ENCODE measurements at regions not wholly inside any gene's neighbourhood (a gene's known extent, or its start where the extent isn't known, plus 50 kb on each side); places are given as distances from the start of the nearest gene placed in this dataset.

DNA sequence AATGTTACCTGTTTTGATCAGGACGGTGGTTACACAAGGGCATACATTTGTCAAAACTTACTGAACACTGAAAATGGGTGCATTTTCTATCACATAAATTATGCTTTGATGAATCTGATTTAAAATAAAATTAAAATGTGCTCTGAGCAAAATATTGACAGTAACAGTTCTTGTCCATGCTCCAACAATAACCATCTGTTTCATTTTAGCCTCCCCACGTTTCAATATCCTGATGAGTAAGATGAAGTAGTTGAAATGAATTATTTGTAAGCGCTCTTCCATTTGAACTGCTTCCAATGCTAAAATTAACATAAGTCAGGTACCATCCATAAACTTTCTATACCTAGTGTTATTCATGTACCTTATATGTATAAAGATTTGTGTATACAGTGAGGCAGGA is 365.4 kb downstream of the LTN1 start:
- peaks cover 7% of the 10 kb centered on the region for H3K4me1 Mint-ChIP-seq
- H3K36me3 Mint-ChIP-seq, result peaks cover 7% of the 10 kb centered on the region
- H3K9me3 Mint-ChIP-seq (ENCODE audit: low read depth), result peaks cover 2% of the 10 kb centered on the region
- H3K27ac Mint-ChIP-seq, result no peak overlapping the region
- DNase-seq, result no peak
- H3K27me3 Mint-ChIP-seq, result no peaks in the 10 kb centered on the region
- ATAC-seq, result no peak
- CTCF ChIA-PET, result no interaction called here
- H3K4me3 Mint-ChIP-seq, result no peak overlapping the region

DNA sequence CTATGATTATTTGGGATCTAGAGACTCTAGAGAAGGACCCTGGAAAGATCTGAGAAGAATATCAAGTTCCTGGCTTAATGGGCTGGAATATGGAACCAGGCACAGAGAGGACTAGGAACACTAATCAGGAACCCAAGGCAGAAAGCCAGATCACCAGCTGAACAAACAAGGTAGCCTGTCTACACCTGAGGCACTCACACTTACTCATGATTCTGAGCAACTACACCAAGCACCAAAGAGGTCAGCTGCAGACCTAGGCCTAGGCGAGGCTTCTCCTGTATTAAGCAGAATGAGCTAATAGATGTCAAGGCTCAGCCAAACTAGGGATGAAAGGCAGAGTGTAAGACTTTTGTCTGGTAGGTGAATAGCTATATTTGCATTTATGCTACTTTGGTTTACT is 368.1 kb downstream of the LTN1 start:
- H3K27me3 Mint-ChIP-seq, result no peaks in the 10 kb centered on the region
- peaks cover 7% of the 10 kb centered on the region for H3K4me1 Mint-ChIP-seq
- CTCF ChIA-PET, result no interaction called here
- no peak overlapping the region for H3K4me3 Mint-ChIP-seq
- ATAC-seq (no peak), DNase-seq (no peak)
- peaks cover 1% of the 10 kb centered on the region for H3K9me3 Mint-ChIP-seq (ENCODE audit: low read depth)
- peaks cover 18% of the 10 kb centered on the region for H3K36me3 Mint-ChIP-seq
- H3K27ac Mint-ChIP-seq, result no peak overlapping the region

- CTCF ChIA-PET, result interaction anchor here (2.5 kb wide), 1 partner anchor 129 kb away, joined by 6 read pairs; no protein-coding TSS in a partner anchor
- DNase-seq (no peak), ATAC-seq (no peak)
- Mint-ChIP-seq H3K36me3 (peaks cover 13% of the 10 kb centered on the region), H3K4me1 (no peaks in the 10 kb centered on the region), H3K9me3 (ENCODE audit: low read depth) (peaks cover 2% of the 10 kb centered on the region), H3K27me3 (no peaks in the 10 kb centered on the region), H3K27ac (no peak overlapping the region), H3K4me3 (no peak overlapping the region)
Observed at GRCh38 chr21:28617300-28617699, 375.4 kb downstream of the LTN1 start.

DNA sequence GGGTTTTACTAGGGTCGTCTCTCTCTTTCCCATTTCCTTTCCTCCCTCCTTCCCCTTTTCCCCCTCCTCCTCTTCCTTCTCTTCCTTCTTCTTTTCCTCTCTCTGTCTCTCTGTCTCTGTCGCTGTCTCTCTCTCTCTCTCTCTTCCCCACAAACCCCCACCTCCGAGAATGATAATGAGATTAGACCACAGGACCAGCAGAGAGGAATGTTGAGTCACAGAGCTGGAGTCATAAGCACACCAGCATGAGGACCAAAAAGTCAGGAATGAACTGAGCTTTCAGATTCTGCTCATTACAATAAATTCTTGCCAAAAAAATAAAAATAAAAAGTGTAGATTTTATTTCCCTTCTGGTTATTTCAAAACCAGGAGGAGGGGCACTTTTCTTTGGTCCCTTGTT is 377.4 kb downstream of the LTN1 start:
- Mint-ChIP-seq H3K4me3 (no peak overlapping the region), H3K27ac (no peak overlapping the region), H3K36me3 (peaks cover 9% of the 10 kb centered on the region), H3K9me3 (ENCODE audit: low read depth) (peaks cover 2% of the 10 kb centered on the region), H3K27me3 (no peaks in the 10 kb centered on the region), H3K4me1 (no peaks in the 10 kb centered on the region)
- DNase-seq (no peak), ATAC-seq (no peak)
- CTCF ChIA-PET, result no interaction called here

DNA sequence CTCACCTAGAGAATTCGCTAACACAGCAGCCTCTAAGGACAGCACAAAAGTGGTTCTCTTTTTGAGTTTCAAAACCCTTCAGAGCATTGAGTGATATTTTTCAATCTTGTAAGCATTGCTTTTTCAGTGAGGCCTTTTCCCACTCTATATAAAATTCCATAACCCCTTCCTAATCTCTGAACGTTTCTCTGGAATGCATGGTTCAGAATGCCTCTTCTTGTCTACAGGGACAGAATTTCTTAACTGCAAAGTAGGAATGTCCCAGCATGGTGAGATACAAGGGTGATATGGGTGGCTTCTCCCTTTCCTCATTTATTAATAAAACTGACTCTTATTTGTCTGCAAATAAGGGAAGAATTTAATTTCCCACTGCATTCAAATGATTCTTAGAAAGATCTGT is 377.9 kb downstream of the LTN1 start:
- peaks cover 10% of the 10 kb centered on the region for H3K36me3 Mint-ChIP-seq
- CTCF ChIA-PET, result no interaction called here
- no peak overlapping the region for H3K4me3 Mint-ChIP-seq
- ATAC-seq (no peak), DNase-seq (no peak)
- H3K9me3 Mint-ChIP-seq (ENCODE audit: low read depth), result peaks cover 2% of the 10 kb centered on the region
- no peaks in the 10 kb centered on the region for H3K27me3 Mint-ChIP-seq
- H3K4me1 Mint-ChIP-seq, result no peaks in the 10 kb centered on the region
- H3K27ac Mint-ChIP-seq, result no peak overlapping the region

DNA sequence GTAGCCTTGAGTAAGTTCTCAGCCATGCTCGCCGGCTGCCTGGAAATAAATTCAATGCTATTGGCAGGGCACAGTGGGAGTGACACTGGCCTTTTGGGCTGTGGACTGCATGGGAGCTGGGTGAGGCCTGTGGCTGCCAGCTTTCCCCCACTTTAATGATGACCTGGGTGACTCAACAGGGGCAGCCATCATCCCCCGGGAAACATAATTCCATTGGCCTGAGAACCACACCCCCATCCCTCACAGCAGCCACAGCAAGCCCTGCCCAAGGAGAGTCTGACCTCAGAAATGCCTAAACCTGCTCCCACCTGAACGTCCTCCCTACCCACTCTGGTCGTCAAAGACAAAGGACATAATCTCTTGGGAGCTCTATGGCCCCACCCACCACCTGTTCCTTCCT is 384.0 kb downstream of the LTN1 start:
- Mint-ChIP-seq H3K4me1 (peaks cover 14% of the 10 kb centered on the region), H3K27me3 (no peaks in the 10 kb centered on the region), H3K4me3 (no peak overlapping the region), H3K27ac (no peak overlapping the region), H3K36me3 (peaks cover 25% of the 10 kb centered on the region), H3K9me3 (ENCODE audit: low read depth) (peaks cover 7% of the 10 kb centered on the region)
- no peak for ATAC-seq
- CTCF ChIA-PET, result no interaction called here
- no peak for DNase-seq

DNA sequence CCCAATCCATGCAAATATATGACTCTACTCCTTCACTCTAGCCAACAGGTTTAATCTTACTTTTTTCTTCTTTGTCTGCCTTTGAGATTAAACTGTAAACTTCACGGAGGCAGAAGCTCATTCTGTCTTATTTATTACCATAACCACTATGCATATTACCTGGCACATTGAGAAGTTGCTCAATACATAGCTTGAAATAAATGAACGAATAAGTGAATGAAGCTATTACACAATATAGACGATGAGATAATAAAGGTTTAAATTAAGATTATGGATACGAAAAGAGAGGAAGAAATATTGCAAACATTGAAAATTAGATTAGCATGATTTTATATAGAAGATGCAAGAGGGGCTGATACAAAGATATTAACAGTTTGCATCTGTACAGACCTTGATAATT is 385.1 kb downstream of the LTN1 start:
- no peak for ATAC-seq
- H3K4me1 Mint-ChIP-seq, result peaks cover 14% of the 10 kb centered on the region
- H3K27ac Mint-ChIP-seq, result no peak overlapping the region
- no peak overlapping the region for H3K4me3 Mint-ChIP-seq
- peaks cover 7% of the 10 kb centered on the region for H3K9me3 Mint-ChIP-seq (ENCODE audit: low read depth)
- peaks cover 25% of the 10 kb centered on the region for H3K36me3 Mint-ChIP-seq
- no peaks in the 10 kb centered on the region for H3K27me3 Mint-ChIP-seq
- CTCF ChIA-PET, result no interaction called here
- no peak for DNase-seq

- CTCF ChIA-PET, result no interaction called here
- Mint-ChIP-seq H3K36me3 (peaks cover 29% of the 10 kb centered on the region), H3K9me3 (ENCODE audit: low read depth) (peaks cover 15% of the 10 kb centered on the region), H3K4me1 (peaks cover 14% of the 10 kb centered on the region), H3K27me3 (no peaks in the 10 kb centered on the region), H3K27ac (no peak overlapping the region), H3K4me3 (no peak overlapping the region)
- ATAC-seq (peak; percentile 78), DNase-seq (no peak)
Observed at GRCh38 chr21:28604946-28605537, 387.6 kb downstream of the LTN1 start.

- no peak overlapping the region for H3K27ac Mint-ChIP-seq
- no peak for DNase-seq
- H3K9me3 Mint-ChIP-seq (ENCODE audit: low read depth), result peaks cover 21% of the 10 kb centered on the region
- ATAC-seq, result no peak
- peaks cover 14% of the 10 kb centered on the region for H3K4me1 Mint-ChIP-seq
- peaks cover 38% of the 10 kb centered on the region for H3K36me3 Mint-ChIP-seq
- H3K4me3 Mint-ChIP-seq, result no peak overlapping the region
- CTCF ChIA-PET, result no interaction called here
- no peaks in the 10 kb centered on the region for H3K27me3 Mint-ChIP-seq
Observed at GRCh38 chr21:28602546-28602945, 390.1 kb downstream of the LTN1 start.

DNA sequence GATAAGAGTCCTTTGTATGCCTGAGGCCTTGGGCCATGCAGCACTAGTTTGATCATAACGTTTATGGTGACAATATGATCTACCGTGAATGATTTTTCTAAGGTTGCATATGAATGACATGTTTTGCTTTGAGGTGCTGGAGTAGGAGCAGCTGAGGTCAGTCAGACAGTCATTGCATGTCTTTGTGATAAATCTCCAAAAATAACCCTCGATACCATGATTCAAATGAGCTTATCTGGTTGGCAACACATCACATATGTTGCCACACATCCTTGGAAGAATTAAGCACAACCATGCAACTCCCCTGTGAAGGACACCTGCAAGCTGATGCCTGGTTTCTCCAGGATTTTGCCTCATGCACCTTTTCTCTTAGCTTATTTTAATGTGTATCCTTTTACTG is 394.5 kb downstream of the LTN1 start:
- ATAC-seq (no peak), DNase-seq (no peak)
- Mint-ChIP-seq H3K4me1 (no peaks in the 10 kb centered on the region), H3K4me3 (no peak overlapping the region), H3K27me3 (no peaks in the 10 kb centered on the region), H3K36me3 (peaks cover 26% of the 10 kb centered on the region), H3K27ac (no peak overlapping the region), H3K9me3 (ENCODE audit: low read depth) (peaks cover 17% of the 10 kb centered on the region)
- CTCF ChIA-PET, result no interaction called here

DNA sequence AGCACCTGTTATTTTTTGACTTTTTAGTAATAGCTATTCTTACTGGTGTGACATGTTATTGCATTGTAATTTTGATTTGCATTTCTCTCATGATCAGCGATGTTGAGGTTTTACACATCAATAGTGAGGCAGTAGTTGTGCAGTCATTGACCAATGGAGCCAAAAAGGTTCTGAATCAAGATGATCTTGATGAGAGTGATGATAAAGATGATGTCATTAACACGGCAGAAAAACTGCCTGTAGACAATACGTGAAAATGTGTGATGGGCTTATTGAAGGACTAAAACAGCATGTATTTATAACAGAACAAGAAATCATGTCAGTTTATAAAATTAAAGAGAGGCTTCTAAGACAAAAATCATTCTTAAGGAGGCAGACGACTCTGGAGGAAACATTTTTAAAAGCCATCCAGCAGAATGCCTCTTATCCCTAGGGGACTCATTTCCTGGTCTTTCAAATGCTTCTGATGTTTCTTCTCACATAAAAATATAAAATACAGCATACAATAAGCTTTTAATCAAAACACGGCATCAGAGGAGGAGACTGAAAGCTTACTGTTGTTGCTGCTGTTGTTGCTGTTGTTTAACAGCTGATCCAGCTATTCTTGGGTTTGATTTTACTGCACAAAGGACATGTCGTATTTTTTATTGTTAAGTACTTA is 400.3 kb downstream of the LTN1 start:
- Mint-ChIP-seq H3K27me3 (no peaks in the 10 kb centered on the region), H3K4me3 (no peak overlapping the region), H3K27ac (no peak overlapping the region), H3K9me3 (ENCODE audit: low read depth) (no peaks in the 10 kb centered on the region), H3K36me3 (no peaks in the 10 kb centered on the region), H3K4me1 (no peaks in the 10 kb centered on the region)
- DNase-seq (no peak), ATAC-seq (no peak)
- CTCF ChIA-PET, result no interaction called here

- H3K4me1 Mint-ChIP-seq, result no peaks in the 10 kb centered on the region
Observed at GRCh38 chr21:28590676-28591075, 402.0 kb downstream of the LTN1 start.

GRCh38 chr21:28590026-28590425 is 402.7 kb downstream of the LTN1 start:
- H3K27ac Mint-ChIP-seq, result no peak overlapping the region
- H3K27me3 Mint-ChIP-seq, result no peaks in the 10 kb centered on the region
- CTCF ChIA-PET, result interaction anchor here (0.9 kb wide), 1 partner anchor 25 kb away, joined by 3 read pairs; no protein-coding TSS in a partner anchor
- no peaks in the 10 kb centered on the region for H3K36me3 Mint-ChIP-seq
- no peaks in the 10 kb centered on the region for H3K4me1 Mint-ChIP-seq
- H3K4me3 Mint-ChIP-seq, result no peak overlapping the region
- DNase-seq (no peak), ATAC-seq (no peak)
- H3K9me3 Mint-ChIP-seq (ENCODE audit: low read depth), result peaks cover 6% of the 10 kb centered on the region

More at GRCh38 chr21:28590676-28591075, 402.0 kb downstream of the LTN1 start:
- no peak for DNase-seq
- H3K4me3 Mint-ChIP-seq, result no peak overlapping the region
- no peaks in the 10 kb centered on the region for H3K36me3 Mint-ChIP-seq
- peaks cover 2% of the 10 kb centered on the region for H3K9me3 Mint-ChIP-seq (ENCODE audit: low read depth)
- ATAC-seq, result no peak
- no peak overlapping the region for H3K27ac Mint-ChIP-seq
- H3K27me3 Mint-ChIP-seq, result no peaks in the 10 kb centered on the region
- CTCF ChIA-PET, result interaction anchor here (0.9 kb wide), 1 partner anchor 26 kb away, joined by 3 read pairs; no protein-coding TSS in a partner anchor

GRCh38 chr21:28588997-28589396 is 403.7 kb downstream of the LTN1 start:
- Mint-ChIP-seq H3K27me3 (no peaks in the 10 kb centered on the region), H3K36me3 (no peaks in the 10 kb centered on the region), H3K4me3 (no peak overlapping the region), H3K27ac (no peak overlapping the region), H3K4me1 (no peaks in the 10 kb centered on the region), H3K9me3 (ENCODE audit: low read depth) (peaks cover 6% of the 10 kb centered on the region)
- CTCF ChIA-PET, result no interaction called here
- DNase-seq, result no peak
- no peak for ATAC-seq

Measured in activated CD8-positive, alpha-beta memory T cell treated with anti-CD3 and anti-CD28 coated beads, Interleukin-2, amount 10 ng/mL, durations not matched to agents 7 days and 5 days (primary cell).